ENCODE measurements at regions not wholly inside any gene's neighbourhood (a gene's known extent, or its start where the extent isn't known, plus 50 kb on each side); places are given as distances from the start of the nearest gene placed in this dataset.

- TF ChIP-seq ZBTB7A (tag by site-specific recombination; IDR thresholded peaks at IDR 0.05; ENCODE audit: low read depth) (no peak), TCF7L2 (IDR thresholded peaks at IDR 0.05; ENCODE audit: borderline replicate concordance, low read depth, low read length) (no peak)
Observed at GRCh38 chr11:134481135-134481534, 69.1 kb upstream of the B3GAT1 start.

Data from HEK293 (cell line).